ENCODE measurements at regions not wholly inside any gene's neighbourhood (a gene's known extent, or its start where the extent isn't known, plus 50 kb on each side); places are given as distances from the start of the nearest gene placed in this dataset.
A peak's percentile ranks its signal among the peaks of the same experiment; 100 is the strongest.
"Not testable (repeated sequence)": the region's sequence is repeated elsewhere in the genome, so short reads cannot be mapped to it uniquely, and the experiment has no call there.

DNA sequence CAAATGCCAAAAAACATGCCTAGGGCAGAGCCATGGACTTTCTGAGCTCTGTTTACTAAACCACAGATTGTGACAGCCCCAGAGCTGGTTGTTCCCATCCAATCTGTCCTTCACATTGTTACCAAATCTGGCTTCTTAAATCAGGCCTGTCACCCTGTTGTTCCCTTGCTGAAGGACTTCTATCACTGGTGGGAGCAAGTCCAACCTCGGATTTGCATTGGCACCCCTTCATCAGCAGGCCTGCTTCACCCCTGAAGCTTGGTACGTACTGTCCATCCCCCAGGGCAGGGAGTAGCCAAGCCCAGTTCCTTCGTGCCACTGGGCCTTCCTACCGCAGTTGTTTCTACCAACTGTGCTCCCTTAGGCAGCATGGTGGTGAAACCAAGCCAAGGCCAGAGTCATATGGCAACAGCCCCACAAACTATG lies 357.3 kb upstream of the JARID2 start:
- Histone ChIP-seq H3K4me1 (ENCODE audit: control insufficient read depth, insufficient read depth, low read depth, low read length) (peaks cover 2% of the 10 kb centered on the region), H3K36me3 (ENCODE audit: control insufficient read depth in 1 of 2, insufficient read depth in 2 of 2, low read depth in 1 of 2, low read length in 2 of 2) (no peaks in the 10 kb centered on the region), H3K79me1 (replicated peaks; ENCODE audit: low read length, poor library complexity, severe bottlenecking) (no peaks in the 10 kb centered on the region), H3K4me2 (ENCODE audit: low read length, poor library complexity, severe bottlenecking) (no peak overlapping the region), H3K4ac (ENCODE audit: low read depth in 1 of 2, low read length in 2 of 2) (no peak overlapping the region), H2BK120ac (ENCODE audit: low read depth, low read length) (no peak overlapping the region), H3K4me3 (ENCODE audit: insufficient read depth in 1 of 2, low read depth in 1 of 2, low read length in 2 of 2) (no peak overlapping the region), H2AK5ac (ENCODE audit: low read length, severe bottlenecking) (no peak overlapping the region), H2AFZ (ENCODE audit: low read depth, low read length) (no peak overlapping the region), H3K27me3 (ENCODE audit: control insufficient read depth in 1 of 2, insufficient read depth in 1 of 2, low read length in 2 of 2) (no peaks in the 10 kb centered on the region), H3K18ac (ENCODE audit: low read depth in 1 of 2, low read length in 2 of 2) (peak overlapping the region in 1 of 2 experiments; percentile 71), H3K9ac (ENCODE audit: low read length) (no peak overlapping the region), H2BK12ac (ENCODE audit: low read length in 2 of 2) (peak overlapping the region in 1 of 2 experiments; percentile 88), H3K27ac (ENCODE audit: low read length, poor library complexity, severe bottlenecking) (no peak overlapping the region), H3K14ac (ENCODE audit: low read length in 2 of 2) (peak overlapping the region in 1 of 2 experiments; percentile 82), H2BK5ac (ENCODE audit: low read depth, low read length, poor library complexity, severe bottlenecking) (no peak overlapping the region), H3K23ac (ENCODE audit: low read length in 2 of 2) (no peak overlapping the region), H4K91ac (ENCODE audit: low read length) (peak overlapping the region; percentile 6), H4K8ac (ENCODE audit: low read length) (no peak overlapping the region), H3K9me3 (ENCODE audit: control insufficient read depth, low read length) (no peaks in the 10 kb centered on the region), H2BK15ac (ENCODE audit: low read depth, poor library complexity, severe bottlenecking) (no peak overlapping the region)
- DNase-seq, result no peak
- 96% methylated on average over 4 of the region's 4 CpGs for WGBS

DNA sequence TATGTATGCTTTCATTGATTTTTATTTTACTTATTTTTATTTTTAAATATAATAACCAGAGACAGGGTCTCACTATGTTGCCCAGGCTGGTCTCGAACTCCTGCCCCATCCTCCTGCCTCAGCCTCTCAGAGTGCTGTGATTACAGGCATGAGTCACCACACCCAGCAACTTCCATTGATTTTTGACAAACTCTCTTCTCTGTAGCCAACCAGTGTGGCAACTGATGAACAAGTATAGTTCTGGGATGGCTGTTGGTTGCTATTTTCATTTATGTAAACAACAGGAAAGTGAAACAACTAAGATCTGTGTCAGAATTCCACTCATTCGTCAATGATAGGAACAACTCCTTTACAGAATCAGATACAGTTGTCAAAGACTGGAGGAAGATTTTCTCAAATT lies 356.7 kb upstream of the JARID2 start:
- no peak overlapping the region for H3K18ac ChIP-seq (ENCODE audit: low read depth in 1 of 2, low read length in 2 of 2)
- H3K23ac ChIP-seq (ENCODE audit: low read length in 2 of 2), result no peak overlapping the region
- no peak overlapping the region for H2BK120ac ChIP-seq (ENCODE audit: low read depth, low read length)
- no peak overlapping the region for H4K8ac ChIP-seq (ENCODE audit: low read length)
- H3K4me1 ChIP-seq (ENCODE audit: control insufficient read depth, insufficient read depth, low read depth, low read length), result peaks cover 2% of the 10 kb centered on the region
- no peak overlapping the region for H3K14ac ChIP-seq (ENCODE audit: low read length in 2 of 2)
- H2AFZ ChIP-seq (ENCODE audit: low read depth, low read length), result no peak overlapping the region
- H3K4me2 ChIP-seq (ENCODE audit: low read length, poor library complexity, severe bottlenecking), result no peak overlapping the region
- H2AK5ac ChIP-seq (ENCODE audit: low read length, severe bottlenecking), result no peak overlapping the region
- peak; percentile 94 for DNase-seq
- H4K91ac ChIP-seq (ENCODE audit: low read length), result no peak overlapping the region
- H3K79me1 ChIP-seq (replicated peaks; ENCODE audit: low read length, poor library complexity, severe bottlenecking), result no peaks in the 10 kb centered on the region
- WGBS, result 80% methylated on average over 1 of the region's 2 CpGs
- no peak overlapping the region for H3K4me3 ChIP-seq (ENCODE audit: insufficient read depth in 1 of 2, low read depth in 1 of 2, low read length in 2 of 2)
- H2BK5ac ChIP-seq (ENCODE audit: low read depth, low read length, poor library complexity, severe bottlenecking), result no peak overlapping the region
- no peaks in the 10 kb centered on the region for H3K9me3 ChIP-seq (ENCODE audit: control insufficient read depth, low read length)
- no peak overlapping the region for H3K9ac ChIP-seq (ENCODE audit: low read length)
- no peak overlapping the region for H3K27ac ChIP-seq (ENCODE audit: low read length, poor library complexity, severe bottlenecking)
- no peak overlapping the region for H2BK15ac ChIP-seq (ENCODE audit: low read depth, poor library complexity, severe bottlenecking)
- no peaks in the 10 kb centered on the region for H3K27me3 ChIP-seq (ENCODE audit: control insufficient read depth in 1 of 2, insufficient read depth in 1 of 2, low read length in 2 of 2)
- no peak overlapping the region for H2BK12ac ChIP-seq (ENCODE audit: low read length in 2 of 2)
- H3K4ac ChIP-seq (ENCODE audit: low read depth in 1 of 2, low read length in 2 of 2), result no peak overlapping the region
- no peaks in the 10 kb centered on the region for H3K36me3 ChIP-seq (ENCODE audit: control insufficient read depth in 1 of 2, insufficient read depth in 2 of 2, low read depth in 1 of 2, low read length in 2 of 2)

- Histone ChIP-seq H3K27ac (ENCODE audit: low read length, poor library complexity, severe bottlenecking) (no peak overlapping the region), H4K91ac (ENCODE audit: low read length) (no peak overlapping the region), H3K4ac (ENCODE audit: low read depth in 1 of 2, low read length in 2 of 2) (no peak overlapping the region), H3K36me3 (ENCODE audit: control insufficient read depth in 1 of 2, insufficient read depth in 2 of 2, low read depth in 1 of 2, low read length in 2 of 2) (no peaks in the 10 kb centered on the region), H2AK5ac (ENCODE audit: low read length, severe bottlenecking) (no peak overlapping the region), H3K9me3 (ENCODE audit: control insufficient read depth, low read length) (no peaks in the 10 kb centered on the region), H3K14ac (ENCODE audit: low read length in 2 of 2) (no peak overlapping the region), H3K4me2 (ENCODE audit: low read length, poor library complexity, severe bottlenecking) (no peak overlapping the region), H4K8ac (ENCODE audit: low read length) (no peak overlapping the region), H2BK5ac (ENCODE audit: low read depth, low read length, poor library complexity, severe bottlenecking) (no peak overlapping the region), H3K23ac (ENCODE audit: low read length in 2 of 2) (no peak overlapping the region), H3K4me3 (ENCODE audit: insufficient read depth in 1 of 2, low read depth in 1 of 2, low read length in 2 of 2) (no peak overlapping the region), H2AFZ (ENCODE audit: low read depth, low read length) (no peak overlapping the region), H3K79me1 (replicated peaks; ENCODE audit: low read length, poor library complexity, severe bottlenecking) (no peaks in the 10 kb centered on the region), H3K9ac (ENCODE audit: low read length) (no peak overlapping the region), H3K27me3 (ENCODE audit: control insufficient read depth in 1 of 2, insufficient read depth in 1 of 2, low read length in 2 of 2) (no peaks in the 10 kb centered on the region), H2BK120ac (ENCODE audit: low read depth, low read length) (no peak overlapping the region), H3K4me1 (ENCODE audit: control insufficient read depth, insufficient read depth, low read depth, low read length) (peaks cover 2% of the 10 kb centered on the region), H3K18ac (ENCODE audit: low read depth in 1 of 2, low read length in 2 of 2) (no peak overlapping the region), H2BK12ac (ENCODE audit: low read length in 2 of 2) (peak overlapping the region in 1 of 2 experiments; percentile 15), H2BK15ac (ENCODE audit: low read depth, poor library complexity, severe bottlenecking) (no peak overlapping the region)
- peak; percentile 48 for DNase-seq
- WGBS, result 81% methylated on average over 15 of the region's 17 CpGs
These were observed 356.0 kb upstream of the JARID2 start for GRCh38 chr6:14889611-14890593.

- H3K27ac ChIP-seq (ENCODE audit: low read length, poor library complexity, severe bottlenecking); H3K18ac ChIP-seq (ENCODE audit: low read depth in 1 of 2, low read length in 2 of 2); H2BK12ac ChIP-seq (ENCODE audit: low read length in 2 of 2); H3K4ac ChIP-seq (ENCODE audit: low read depth in 1 of 2, low read length in 2 of 2); H3K79me1 ChIP-seq (replicated peaks; ENCODE audit: low read length, poor library complexity, severe bottlenecking); DNase-seq; H2BK5ac ChIP-seq (ENCODE audit: low read depth, low read length, poor library complexity, severe bottlenecking); H2AK5ac ChIP-seq (ENCODE audit: low read length, severe bottlenecking); H4K8ac ChIP-seq (ENCODE audit: low read length); H4K91ac ChIP-seq (ENCODE audit: low read length); H3K4me1 ChIP-seq (ENCODE audit: control insufficient read depth, insufficient read depth, low read depth, low read length); H3K23ac ChIP-seq (ENCODE audit: low read length in 2 of 2); H2BK15ac ChIP-seq (ENCODE audit: low read depth, poor library complexity, severe bottlenecking); H3K27me3 ChIP-seq (ENCODE audit: control insufficient read depth in 1 of 2, insufficient read depth in 1 of 2, low read length in 2 of 2); H2BK120ac ChIP-seq (ENCODE audit: low read depth, low read length); H2AFZ ChIP-seq (ENCODE audit: low read depth, low read length); H3K4me3 ChIP-seq (ENCODE audit: insufficient read depth in 1 of 2, low read depth in 1 of 2, low read length in 2 of 2); H3K9ac ChIP-seq (ENCODE audit: low read length); H3K36me3 ChIP-seq (ENCODE audit: control insufficient read depth in 1 of 2, insufficient read depth in 2 of 2, low read depth in 1 of 2, low read length in 2 of 2); H3K9me3 ChIP-seq (ENCODE audit: control insufficient read depth, low read length); H3K14ac ChIP-seq (ENCODE audit: low read length in 2 of 2); H3K4me2 ChIP-seq (ENCODE audit: low read length, poor library complexity, severe bottlenecking): not testable (repeated sequence)
- 75% methylated on average over 9 of the region's 9 CpGs for WGBS
These were observed 354.0 kb upstream of the JARID2 start for GRCh38 chr6:14891820-14892375.

Measured in mesenchymal stem cell (in vitro differentiated cells and primary cell).